Spinal cord (tissue), 9 donors: ENCODE measurements at regions not wholly inside any gene's neighbourhood (a gene's known extent, or its start where the extent isn't known, plus 50 kb on each side); places are given as distances from the start of the nearest gene placed in this dataset.

Experiments used
- DNase-seq, 6 donors: peaks; one replicate each; pipeline versions ENCODE4 v3.0.0 to v3.0.0-alpha.2; 2013 to 2015; ENCODE audit warnings: low spot score in 6 of 6, low read depth in 4 of 6
- H3K27ac ChIP-seq: one replicate; pipeline ENCODE4 v1.5.1; 2013; ENCODE audit warnings: low read depth, low read length, control low read depth
- H3K27me3 ChIP-seq: one replicate; pipeline ENCODE4 v1.6.1; 2013; ENCODE audit warnings: low read length; ENCODE audit not compliant: control insufficient read depth, insufficient read depth
- H3K36me3 ChIP-seq: one replicate; pipeline ENCODE4 v1.6.1; 2013; ENCODE audit warnings: low read length; ENCODE audit not compliant: control insufficient read depth, insufficient read depth
- H3K4me1 ChIP-seq: one replicate; pipeline ENCODE4 v1.6.1; 2013; ENCODE audit warnings: low read length; ENCODE audit not compliant: control insufficient read depth, insufficient read depth
- H3K4me3 ChIP-seq: one replicate; pipeline ENCODE4 v1.5.1; 2013; ENCODE audit warnings: low read depth, low read length, control low read depth
- H3K9me3 ChIP-seq: one replicate; pipeline ENCODE4 v1.6.1; 2013; ENCODE audit warnings: low read length; ENCODE audit not compliant: control insufficient read depth, insufficient read depth
- WGBS: methylation state at CpG from one replicate; pipeline ENCODE4 v1.1.5; 2013; ENCODE audit warnings: missing lambda C conversion rate; ENCODE audit not compliant: insufficient coverage; 5-methylcytosine and 5-hydroxymethylcytosine counted together
- donor health status: healthy.

GRCh38 chr3:154018100-154018696, 103.0 kb upstream of the ARHGEF26 start:
- no peaks in the 10 kb centered on the region for H3K4me1 ChIP-seq
- WGBS = no CpG with 5 or more reads among the region's 3 CpGs
- no peak for DNase-seq

GRCh38 chr3:154022606-154023005, 98.6 kb upstream of the ARHGEF26 start:
- Histone ChIP-seq H3K9me3 (no peaks in the 10 kb centered on the region), H3K36me3 (no peaks in the 10 kb centered on the region), H3K4me1 (no peaks in the 10 kb centered on the region), H3K27ac (peak overlapping the region; percentile 61), H3K4me3 (no peak overlapping the region), H3K27me3 (no peaks in the 10 kb centered on the region)
- peak in 1 of 6 donors; percentile 30 for DNase-seq
- WGBS = no CpG with 5 or more reads among the region's 1 CpG

More at GRCh38 chr3:154018100-154018696, 103.0 kb upstream of the ARHGEF26 start:
- Histone ChIP-seq H3K27me3 (no peaks in the 10 kb centered on the region), H3K36me3 (no peaks in the 10 kb centered on the region), H3K9me3 (no peaks in the 10 kb centered on the region), H3K4me3 (no peak overlapping the region), H3K27ac (no peak overlapping the region)

- DNase-seq = peak in 2 of 6 donors; percentile 26 to 50
- Histone ChIP-seq H3K4me1 (no peaks in the 10 kb centered on the region), H3K9me3 (no peaks in the 10 kb centered on the region), H3K27me3 (no peaks in the 10 kb centered on the region), H3K27ac (peak overlapping the region; percentile 61), H3K36me3 (no peaks in the 10 kb centered on the region), H3K4me3 (no peak overlapping the region)
Observed at GRCh38 chr3:154023148-154023547, 98.0 kb upstream of the ARHGEF26 start.

- Histone ChIP-seq H3K4me1 (no peaks in the 10 kb centered on the region), H3K9me3 (no peaks in the 10 kb centered on the region), H3K27me3 (no peaks in the 10 kb centered on the region), H3K36me3 (no peaks in the 10 kb centered on the region), H3K4me3 (no peak overlapping the region), H3K27ac (no peak overlapping the region)
- DNase-seq = peak in 1 of 6 donors; percentile 37
- WGBS = no CpG with 5 or more reads among the region's 2 CpGs
Observed at GRCh38 chr3:154025007-154025406, 96.2 kb upstream of the ARHGEF26 start.

- H3K4me3 ChIP-seq = no peak overlapping the region
- 95% methylated on average over 3 of the region's 4 CpGs for WGBS
- no peak overlapping the region for H3K27ac ChIP-seq
- no peaks in the 10 kb centered on the region for H3K27me3 ChIP-seq
- no peaks in the 10 kb centered on the region for H3K36me3 ChIP-seq
- no peak for DNase-seq
- no peaks in the 10 kb centered on the region for H3K9me3 ChIP-seq
- no peaks in the 10 kb centered on the region for H3K4me1 ChIP-seq
Observed at GRCh38 chr3:154029926-154030325, 91.3 kb upstream of the ARHGEF26 start.

GRCh38 chr3:154034797-154035330, 86.3 kb upstream of the ARHGEF26 start:
- H3K36me3 ChIP-seq = no peaks in the 10 kb centered on the region
- no CpG with 5 or more reads among the region's 2 CpGs for WGBS
- no peak overlapping the region for H3K27ac ChIP-seq
- H3K4me3 ChIP-seq = no peak overlapping the region
- no peak for DNase-seq
- no peaks in the 10 kb centered on the region for H3K27me3 ChIP-seq
- peaks cover 4% of the 10 kb centered on the region for H3K9me3 ChIP-seq
- no peaks in the 10 kb centered on the region for H3K4me1 ChIP-seq

- Histone ChIP-seq H3K27me3 (no peaks in the 10 kb centered on the region), H3K27ac (no peak overlapping the region), H3K36me3 (no peaks in the 10 kb centered on the region), H3K4me1 (no peaks in the 10 kb centered on the region), H3K9me3 (peaks cover 4% of the 10 kb centered on the region), H3K4me3 (no peak overlapping the region)
- DNase-seq = no peak
Observed at GRCh38 chr3:154040283-154040682, 80.9 kb upstream of the ARHGEF26 start.

GRCh38 chr3:154044671-154045070, 76.5 kb upstream of the ARHGEF26 start:
- no peak for DNase-seq

GRCh38 chr3:154050216-154050615, 71.0 kb upstream of the ARHGEF26 start:
- Histone ChIP-seq H3K4me1 (no peaks in the 10 kb centered on the region), H3K36me3 (no peaks in the 10 kb centered on the region), H3K4me3 (no peak overlapping the region), H3K9me3 (no peaks in the 10 kb centered on the region), H3K27me3 (no peaks in the 10 kb centered on the region), H3K27ac (no peak overlapping the region)
- no peak for DNase-seq

More at GRCh38 chr3:154044671-154045070, 76.5 kb upstream of the ARHGEF26 start:
- Histone ChIP-seq H3K36me3 (no peaks in the 10 kb centered on the region), H3K27ac (no peak overlapping the region), H3K4me1 (no peaks in the 10 kb centered on the region), H3K4me3 (no peak overlapping the region), H3K27me3 (no peaks in the 10 kb centered on the region), H3K9me3 (no peaks in the 10 kb centered on the region)
- no CpG with 5 or more reads among the region's 2 CpGs for WGBS

GRCh38 chr3:154050766-154051165, 70.4 kb upstream of the ARHGEF26 start:
- DNase-seq = no peak
- no peaks in the 10 kb centered on the region for H3K4me1 ChIP-seq
- H3K27me3 ChIP-seq = no peaks in the 10 kb centered on the region
- H3K27ac ChIP-seq = no peak overlapping the region
- H3K9me3 ChIP-seq = no peaks in the 10 kb centered on the region
- H3K4me3 ChIP-seq = no peak overlapping the region
- no peaks in the 10 kb centered on the region for H3K36me3 ChIP-seq
